ENCODE measurements at regions not wholly inside any gene's neighbourhood (a gene's known extent, or its start where the extent isn't known, plus 50 kb on each side); places are given as distances from the start of the nearest gene placed in this dataset.

DNA sequence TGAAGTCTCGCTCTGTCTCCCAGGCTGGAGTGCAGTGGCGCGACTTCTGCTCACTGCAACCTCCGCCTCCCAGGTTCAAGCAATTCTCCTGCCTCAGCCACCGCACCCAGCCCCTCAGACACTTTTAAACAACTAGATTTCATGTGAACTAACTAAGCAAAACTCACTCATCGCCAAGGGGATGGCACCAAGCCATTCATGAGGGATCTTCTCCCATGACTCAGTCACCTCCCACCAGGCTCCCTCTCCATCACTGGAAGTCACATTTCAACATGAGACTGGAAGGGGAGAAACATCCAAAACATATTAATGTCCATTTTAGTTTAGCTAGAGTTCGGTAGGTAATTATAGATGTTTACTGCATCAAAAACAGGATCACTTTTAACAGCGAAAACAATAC is 95.9 kb upstream of the PRL start:
- DNase-seq (ENCODE audit: low spot score) = no peak
- no peaks in the 10 kb centered on the region for H3K36me3 ChIP-seq (ENCODE audit: control insufficient read depth in 4 of 4, insufficient read depth in 3 of 4, low read depth in 1 of 4, low read length in 3 of 4)
- no peaks in the 10 kb centered on the region for H3K4me1 ChIP-seq (ENCODE audit: control insufficient read depth in 4 of 4, insufficient read depth in 4 of 4, low read length in 3 of 4)
- 95% methylated on average over 8 of the region's 8 CpGs for WGBS
- H3K9ac ChIP-seq (ENCODE audit: low read depth in 1 of 2, low read length in 2 of 2) = no peak overlapping the region
- TF ChIP-seq, protein P1, sequence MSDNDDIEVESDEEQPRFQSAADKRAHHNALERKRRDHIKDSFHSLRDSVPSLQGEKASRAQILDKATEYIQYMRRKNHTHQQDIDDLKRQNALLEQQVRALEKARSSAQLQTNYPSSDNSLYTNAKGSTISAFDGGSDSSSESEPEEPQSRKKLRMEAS (IDR thresholded peaks at IDR 0.05) = no peak
- no peak for TF ChIP-seq HNF4A (conservative IDR thresholded peaks at IDR 0.05)
- TF ChIP-seq RXRA (IDR thresholded peaks at IDR 0.05) = no peak
- no peak for TF ChIP-seq RAD21 (IDR thresholded peaks at IDR 0.05)
- no peak for TF ChIP-seq SP1 (IDR thresholded peaks at IDR 0.05)
- TF ChIP-seq JUND (IDR thresholded peaks at IDR 0.05) = no peak
- no peak for TF ChIP-seq GABPA (IDR thresholded peaks at IDR 0.05 in 1 of 2, conservative IDR thresholded peaks at IDR 0.05 in 1 of 2)
- TF ChIP-seq NR2F2 (IDR thresholded peaks at IDR 0.05) = no peak
- no peak for TF ChIP-seq HNF4G (IDR thresholded peaks at IDR 0.05)
- no peak for TF ChIP-seq EGR1 (IDR thresholded peaks at IDR 0.05; ENCODE audit: low read depth in 2 of 2)
- TF ChIP-seq, protein P2, sequence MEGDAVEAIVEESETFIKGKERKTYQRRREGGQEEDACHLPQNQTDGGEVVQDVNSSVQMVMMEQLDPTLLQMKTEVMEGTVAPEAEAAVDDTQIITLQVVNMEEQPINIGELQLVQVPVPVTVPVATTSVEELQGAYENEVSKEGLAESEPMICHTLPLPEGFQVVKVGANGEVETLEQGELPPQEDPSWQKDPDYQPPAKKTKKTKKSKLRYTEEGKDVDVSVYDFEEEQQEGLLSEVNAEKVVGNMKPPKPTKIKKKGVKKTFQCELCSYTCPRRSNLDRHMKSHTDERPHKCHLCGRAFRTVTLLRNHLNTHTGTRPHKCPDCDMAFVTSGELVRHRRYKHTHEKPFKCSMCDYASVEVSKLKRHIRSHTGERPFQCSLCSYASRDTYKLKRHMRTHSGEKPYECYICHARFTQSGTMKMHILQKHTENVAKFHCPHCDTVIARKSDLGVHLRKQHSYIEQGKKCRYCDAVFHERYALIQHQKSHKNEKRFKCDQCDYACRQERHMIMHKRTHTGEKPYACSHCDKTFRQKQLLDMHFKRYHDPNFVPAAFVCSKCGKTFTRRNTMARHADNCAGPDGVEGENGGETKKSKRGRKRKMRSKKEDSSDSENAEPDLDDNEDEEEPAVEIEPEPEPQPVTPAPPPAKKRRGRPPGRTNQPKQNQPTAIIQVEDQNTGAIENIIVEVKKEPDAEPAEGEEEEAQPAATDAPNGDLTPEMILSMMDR (IDR thresholded peaks at IDR 0.05; ENCODE audit: low read depth, low read length, missing input control) = no peak
- TF ChIP-seq, protein P3, sequence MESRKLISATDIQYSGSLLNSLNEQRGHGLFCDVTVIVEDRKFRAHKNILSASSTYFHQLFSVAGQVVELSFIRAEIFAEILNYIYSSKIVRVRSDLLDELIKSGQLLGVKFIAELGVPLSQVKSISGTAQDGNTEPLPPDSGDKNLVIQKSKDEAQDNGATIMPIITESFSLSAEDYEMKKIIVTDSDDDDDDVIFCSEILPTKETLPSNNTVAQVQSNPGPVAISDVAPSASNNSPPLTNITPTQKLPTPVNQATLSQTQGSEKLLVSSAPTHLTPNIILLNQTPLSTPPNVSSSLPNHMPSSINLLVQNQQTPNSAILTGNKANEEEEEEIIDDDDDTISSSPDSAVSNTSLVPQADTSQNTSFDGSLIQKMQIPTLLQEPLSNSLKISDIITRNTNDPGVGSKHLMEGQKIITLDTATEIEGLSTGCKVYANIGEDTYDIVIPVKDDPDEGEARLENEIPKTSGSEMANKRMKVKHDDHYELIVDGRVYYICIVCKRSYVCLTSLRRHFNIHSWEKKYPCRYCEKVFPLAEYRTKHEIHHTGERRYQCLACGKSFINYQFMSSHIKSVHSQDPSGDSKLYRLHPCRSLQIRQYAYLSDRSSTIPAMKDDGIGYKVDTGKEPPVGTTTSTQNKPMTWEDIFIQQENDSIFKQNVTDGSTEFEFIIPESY (IDR thresholded peaks at IDR 0.05) = no peak
- no peak overlapping the region for H3K4me3 ChIP-seq (ENCODE audit: low read depth in 1 of 3, low read length in 3 of 3)
- no peak overlapping the region for H3K27ac ChIP-seq (ENCODE audit: low read depth in 1 of 2, low read length in 2 of 2)
- no peaks in the 10 kb centered on the region for H3K9me3 ChIP-seq (ENCODE audit: control insufficient read depth in 4 of 4, low read length in 3 of 4)
- H3K27me3 ChIP-seq (ENCODE audit: control insufficient read depth in 4 of 4, insufficient read depth in 4 of 4, low read length in 3 of 4) = no peaks in the 10 kb centered on the region

DNA sequence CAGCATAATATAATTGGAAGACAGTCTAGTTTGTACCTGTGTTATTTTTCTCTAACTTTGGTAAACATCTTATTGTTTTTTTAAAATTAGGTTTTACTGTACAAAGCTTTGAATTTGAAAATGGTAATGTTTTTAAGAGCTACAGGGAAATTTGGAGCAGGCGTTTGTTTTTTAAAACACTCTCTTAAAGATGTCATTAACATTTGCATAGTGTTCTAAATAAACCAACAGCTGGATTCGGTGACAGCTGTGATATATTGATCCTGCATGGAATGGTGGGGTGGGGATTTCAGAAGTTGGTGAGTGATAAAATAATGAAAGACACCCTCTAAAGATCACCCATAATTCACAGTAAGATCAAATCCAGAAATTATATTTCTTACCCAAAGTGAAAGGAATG is 97.9 kb upstream of the PRL start:
- no peak overlapping the region for H3K4me3 ChIP-seq (ENCODE audit: low read depth in 1 of 3, low read length in 3 of 3)
- no peak overlapping the region for H3K27ac ChIP-seq (ENCODE audit: low read depth in 1 of 2, low read length in 2 of 2)
- H3K36me3 ChIP-seq (ENCODE audit: control insufficient read depth in 4 of 4, insufficient read depth in 3 of 4, low read depth in 1 of 4, low read length in 3 of 4) = no peaks in the 10 kb centered on the region
- 64% methylated on average over 2 of the region's 2 CpGs for WGBS
- no peak for DNase-seq (ENCODE audit: low spot score)
- TF ChIP-seq, protein P4, sequence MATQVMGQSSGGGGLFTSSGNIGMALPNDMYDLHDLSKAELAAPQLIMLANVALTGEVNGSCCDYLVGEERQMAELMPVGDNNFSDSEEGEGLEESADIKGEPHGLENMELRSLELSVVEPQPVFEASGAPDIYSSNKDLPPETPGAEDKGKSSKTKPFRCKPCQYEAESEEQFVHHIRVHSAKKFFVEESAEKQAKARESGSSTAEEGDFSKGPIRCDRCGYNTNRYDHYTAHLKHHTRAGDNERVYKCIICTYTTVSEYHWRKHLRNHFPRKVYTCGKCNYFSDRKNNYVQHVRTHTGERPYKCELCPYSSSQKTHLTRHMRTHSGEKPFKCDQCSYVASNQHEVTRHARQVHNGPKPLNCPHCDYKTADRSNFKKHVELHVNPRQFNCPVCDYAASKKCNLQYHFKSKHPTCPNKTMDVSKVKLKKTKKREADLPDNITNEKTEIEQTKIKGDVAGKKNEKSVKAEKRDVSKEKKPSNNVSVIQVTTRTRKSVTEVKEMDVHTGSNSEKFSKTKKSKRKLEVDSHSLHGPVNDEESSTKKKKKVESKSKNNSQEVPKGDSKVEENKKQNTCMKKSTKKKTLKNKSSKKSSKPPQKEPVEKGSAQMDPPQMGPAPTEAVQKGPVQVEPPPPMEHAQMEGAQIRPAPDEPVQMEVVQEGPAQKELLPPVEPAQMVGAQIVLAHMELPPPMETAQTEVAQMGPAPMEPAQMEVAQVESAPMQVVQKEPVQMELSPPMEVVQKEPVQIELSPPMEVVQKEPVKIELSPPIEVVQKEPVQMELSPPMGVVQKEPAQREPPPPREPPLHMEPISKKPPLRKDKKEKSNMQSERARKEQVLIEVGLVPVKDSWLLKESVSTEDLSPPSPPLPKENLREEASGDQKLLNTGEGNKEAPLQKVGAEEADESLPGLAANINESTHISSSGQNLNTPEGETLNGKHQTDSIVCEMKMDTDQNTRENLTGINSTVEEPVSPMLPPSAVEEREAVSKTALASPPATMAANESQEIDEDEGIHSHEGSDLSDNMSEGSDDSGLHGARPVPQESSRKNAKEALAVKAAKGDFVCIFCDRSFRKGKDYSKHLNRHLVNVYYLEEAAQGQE (IDR thresholded peaks at IDR 0.05) = no peak
- TF ChIP-seq RAD21 (IDR thresholded peaks at IDR 0.05) (no peak), NR2F2 (IDR thresholded peaks at IDR 0.05) (no peak), EGR1 (IDR thresholded peaks at IDR 0.05; ENCODE audit: low read depth in 2 of 2) (no peak), JUND (IDR thresholded peaks at IDR 0.05) (no peak), FOXA2 (IDR thresholded peaks at IDR 0.05) (no peak), GABPA (IDR thresholded peaks at IDR 0.05 in 1 of 2, conservative IDR thresholded peaks at IDR 0.05 in 1 of 2) (no peak), TAF1 (conservative IDR thresholded peaks at IDR 0.05) (no peak), FOXA1 (IDR thresholded peaks at IDR 0.05) (no peak), SP1 (IDR thresholded peaks at IDR 0.05) (no peak), HNF4A (conservative IDR thresholded peaks at IDR 0.05) (no peak), RXRA (IDR thresholded peaks at IDR 0.05) (no peak), YY1 (IDR thresholded peaks at IDR 0.05) (no peak)
- TF ChIP-seq, protein P1 (IDR thresholded peaks at IDR 0.05) = no peak
- TF ChIP-seq, protein P2 (IDR thresholded peaks at IDR 0.05; ENCODE audit: low read depth, low read length, missing input control) = no peak
- TF ChIP-seq, protein P5, sequence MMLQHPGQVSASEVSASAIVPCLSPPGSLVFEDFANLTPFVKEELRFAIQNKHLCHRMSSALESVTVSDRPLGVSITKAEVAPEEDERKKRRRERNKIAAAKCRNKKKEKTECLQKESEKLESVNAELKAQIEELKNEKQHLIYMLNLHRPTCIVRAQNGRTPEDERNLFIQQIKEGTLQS (IDR thresholded peaks at IDR 0.05) = no peak
- no peaks in the 10 kb centered on the region for H3K27me3 ChIP-seq (ENCODE audit: control insufficient read depth in 4 of 4, insufficient read depth in 4 of 4, low read length in 3 of 4)
- no peaks in the 10 kb centered on the region for H3K9me3 ChIP-seq (ENCODE audit: control insufficient read depth in 4 of 4, low read length in 3 of 4)
- no peaks in the 10 kb centered on the region for H3K4me1 ChIP-seq (ENCODE audit: control insufficient read depth in 4 of 4, insufficient read depth in 4 of 4, low read length in 3 of 4)
- H3K9ac ChIP-seq (ENCODE audit: low read depth in 1 of 2, low read length in 2 of 2) = no peak overlapping the region
